Mammary epithelial cell (primary cell): ENCODE measurements at regions not wholly inside any gene's neighbourhood (a gene's known extent, or its start where the extent isn't known, plus 50 kb on each side); places are given as distances from the start of the nearest gene placed in this dataset.

ENCODE experiments used
- CTCF ChIP-seq, 2 donors: IDR thresholded peaks in 1 of 2; conservative IDR thresholded peaks in 1 of 2; 2 replicates each; pipeline ENCODE4 v1.5.1; 2011 to 2012; ENCODE audit warnings: inconsistent platforms in 2 of 2, low read length in 2 of 2, mild to moderate bottlenecking in 2 of 2, control low read depth in 1 of 2, low read depth in 1 of 2; ENCODE audit not compliant: insufficient read depth in 1 of 2; ENCODE audit errors: extremely low read depth in 1 of 2
- EZH2 ChIP-seq: IDR thresholded peaks from 2 replicates; pipeline ENCODE4 v1.6.1; 2012; ENCODE audit warnings: low read length, inconsistent platforms, borderline replicate concordance

- TF ChIP-seq CTCF (conservative IDR thresholded peaks at IDR 0.05 in 1 of 2, IDR thresholded peaks at IDR 0.05 in 1 of 2; ENCODE audit: extremely low read depth in 1 of 2, insufficient read depth in 1 of 2, low read depth in 1 of 2, low read length in 2 of 2) (no peak), EZH2 (no peak)
These were observed 268.0 kb downstream of the GABRG1 start for GRCh38 chr4:45855857-45856256.
